HG02981 (cell line): ENCODE measurements at regions not wholly inside any gene's neighbourhood (a gene's known extent, or its start where the extent isn't known, plus 50 kb on each side); places are given as distances from the start of the nearest gene placed in this dataset.

Experiments
- ATAC-seq: cut with Tn5 transposase; IDR thresholded peaks from one replicate; pipeline ENCODE4 v1.9.1; 2021; ENCODE audit warnings: mild to moderate bottlenecking, moderate library complexity; ENCODE audit not compliant: unreplicated experiment

GRCh38 chr11:10932976-10933375 lies 75.1 kb upstream of the ZBED5 start:
- ATAC-seq, result no peak

DNA sequence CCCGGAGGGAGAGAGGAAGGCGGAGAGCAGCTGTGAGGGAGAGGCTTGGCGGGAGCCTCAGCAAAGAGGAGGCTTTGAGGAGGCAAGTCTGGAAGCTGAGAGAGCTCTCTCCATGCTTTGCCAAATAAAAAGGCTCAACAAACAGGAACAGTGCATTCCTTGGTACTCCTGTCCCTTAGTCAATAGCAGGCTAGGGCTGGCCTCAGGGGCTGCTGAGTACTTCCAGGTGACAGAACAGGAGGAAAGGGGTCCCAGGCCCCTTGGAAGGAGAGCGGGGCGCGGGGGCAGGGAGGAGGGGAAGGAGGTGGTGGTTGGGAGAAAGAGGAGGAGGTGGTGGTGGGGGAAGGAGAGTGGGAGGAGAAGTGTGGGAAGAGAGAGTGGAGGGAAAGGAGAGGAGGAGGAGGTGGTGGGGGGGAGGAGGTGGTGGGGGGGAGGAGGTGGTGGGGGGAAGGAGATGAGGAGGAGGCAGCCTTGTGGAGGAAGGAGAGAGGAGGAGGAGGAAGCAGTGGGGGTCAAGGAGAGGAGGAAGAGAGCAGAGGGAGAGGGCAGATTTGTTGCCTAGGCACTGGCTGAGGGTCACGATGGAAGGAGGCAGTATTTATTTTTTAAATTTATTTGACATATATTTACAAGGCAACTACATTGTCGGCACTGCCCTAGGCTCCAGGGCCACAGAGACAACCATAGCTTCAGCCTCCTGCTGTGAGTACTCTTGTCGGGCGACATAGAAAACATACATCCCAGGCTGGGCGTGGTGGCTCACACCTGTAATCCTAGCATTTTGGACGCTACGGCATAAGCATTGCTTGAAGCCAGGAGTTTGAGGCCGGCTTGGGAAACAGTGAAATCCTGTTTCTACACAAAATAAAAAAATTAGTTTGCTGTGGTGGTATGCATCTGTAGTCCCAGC lies 74.2 kb upstream of the ZBED5 start:
- no peak for ATAC-seq

- no peak for ATAC-seq
Observed at GRCh38 chr11:10930972-10931760, 73.3 kb upstream of the ZBED5 start.

GRCh38 chr11:10930224-10930971 lies 72.5 kb upstream of the ZBED5 start:
- no peak for ATAC-seq

- ATAC-seq, result no peak
Observed at GRCh38 chr11:10927538-10927937, 69.7 kb upstream of the ZBED5 start.

GRCh38 chr11:10926801-10927211 lies 69.0 kb upstream of the ZBED5 start:
- no peak for ATAC-seq

DNA sequence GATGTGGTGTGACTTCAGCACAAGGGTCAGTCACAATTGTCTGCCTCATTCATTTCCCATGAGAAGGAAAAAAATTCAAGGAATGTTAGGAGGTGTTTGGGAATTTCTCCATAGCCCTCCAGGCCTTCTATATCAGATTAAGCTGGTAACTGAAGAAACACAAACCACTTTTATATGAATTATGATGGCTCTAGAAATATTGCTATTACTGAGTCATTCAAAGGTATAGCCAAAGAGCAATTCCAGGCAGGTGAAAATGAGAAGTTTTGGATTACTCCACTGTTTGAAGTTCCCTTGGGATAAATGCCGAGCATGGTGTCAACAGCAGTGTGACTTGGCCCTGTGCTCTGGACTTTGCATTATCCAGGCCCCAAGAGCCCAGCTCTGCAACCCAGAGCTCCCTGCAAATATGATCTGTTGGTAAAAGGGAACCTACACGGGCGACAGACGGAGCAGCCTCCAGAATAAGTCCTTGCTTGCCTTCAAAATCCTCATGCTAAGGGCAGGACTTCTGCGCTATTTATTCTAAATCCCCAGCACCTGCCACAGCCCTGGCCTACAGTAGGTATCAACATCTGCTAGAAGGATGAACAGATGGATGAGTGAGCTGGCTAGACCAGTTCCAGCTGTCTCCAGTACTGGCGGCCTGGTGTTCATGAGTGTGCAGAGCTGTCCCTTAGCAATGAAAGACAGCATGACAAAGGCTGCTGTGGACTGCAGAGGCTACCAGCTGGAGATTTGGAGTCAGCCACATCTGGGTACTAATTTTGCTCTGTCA lies 67.5 kb upstream of the ZBED5 start:
- ATAC-seq, result no peak

- no peak for ATAC-seq
Observed at GRCh38 chr11:10923882-10924281, 66.0 kb upstream of the ZBED5 start.

DNA sequence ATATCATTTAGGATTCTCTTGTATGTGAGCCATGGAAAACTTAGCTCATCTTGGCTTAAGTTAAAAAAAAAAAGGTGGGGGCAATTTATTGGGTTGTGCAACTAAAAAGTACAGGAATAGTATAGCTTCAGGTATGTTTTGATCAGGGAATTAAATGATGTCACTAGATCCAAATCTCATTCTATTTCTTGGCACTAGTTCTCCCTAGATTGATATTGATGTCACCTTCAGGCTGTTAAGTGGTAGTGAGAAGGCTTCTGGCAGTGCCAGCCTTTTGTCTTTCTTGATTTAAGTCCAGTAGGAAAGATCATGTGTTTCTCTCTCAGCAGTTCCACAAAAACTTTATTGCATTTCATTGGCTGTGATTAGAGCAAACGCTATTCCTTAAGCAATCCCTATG lies 65.0 kb upstream of the ZBED5 start:
- ATAC-seq, result no peak

DNA sequence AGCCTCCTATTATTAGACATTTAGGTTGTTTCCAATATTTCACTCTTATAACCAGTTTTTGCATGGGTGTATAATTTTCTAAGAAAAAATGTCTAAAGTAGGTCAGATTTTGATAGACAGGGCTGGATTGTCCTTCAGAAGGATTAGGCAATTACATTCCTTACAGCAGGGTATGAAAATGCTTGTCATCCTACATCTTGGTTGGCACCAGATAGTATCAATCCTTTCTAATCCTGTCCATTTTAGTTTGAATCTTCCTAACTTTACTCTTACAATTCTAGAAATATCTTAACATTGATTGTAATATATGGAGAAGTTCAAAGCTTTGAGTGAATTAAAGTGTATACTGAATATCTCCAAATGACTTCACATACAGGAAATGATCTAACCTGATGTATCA lies 63.0 kb upstream of the ZBED5 start:
- no peak for ATAC-seq

DNA sequence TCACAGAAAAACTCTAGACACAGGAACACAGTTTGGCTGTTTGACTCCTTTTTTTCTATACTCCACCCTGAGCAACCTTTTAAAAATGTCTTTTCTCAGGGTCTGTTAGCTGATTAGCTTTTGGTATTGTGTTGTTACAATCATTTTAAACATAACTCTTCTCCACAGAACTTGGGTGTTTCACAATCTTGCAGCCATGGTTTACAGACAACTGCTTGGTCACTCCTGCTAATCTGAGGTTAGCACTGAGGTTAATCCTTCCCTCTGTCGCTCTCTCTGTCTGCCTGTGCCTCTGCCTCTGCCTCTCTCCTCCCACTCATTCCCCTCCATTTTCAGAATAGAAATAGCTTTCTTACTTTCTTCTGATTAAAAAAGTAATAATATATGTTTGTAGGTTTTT lies 62.4 kb upstream of the ZBED5 start:
- no peak for ATAC-seq

DNA sequence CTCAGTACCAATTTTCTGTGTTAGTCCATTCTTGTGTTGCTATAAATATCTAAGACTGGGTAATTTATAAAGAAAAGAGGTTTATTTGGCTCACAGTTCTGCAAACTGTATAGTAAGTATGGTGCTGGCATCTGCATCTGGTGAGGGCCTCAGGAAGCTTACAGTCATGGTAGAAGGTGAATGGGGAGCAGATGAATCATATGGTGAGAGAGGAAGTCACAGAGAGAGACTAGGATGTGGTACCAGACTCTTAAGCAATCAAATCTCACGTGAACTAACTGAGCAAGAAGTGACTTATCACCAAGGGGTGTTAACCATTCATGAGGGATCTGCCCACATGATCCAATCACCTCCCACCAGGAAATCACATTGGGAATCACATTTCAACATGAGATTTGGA lies 60.8 kb upstream of the ZBED5 start:
- no peak for ATAC-seq

GRCh38 chr11:10918275-10918674 lies 60.4 kb upstream of the ZBED5 start:
- no peak for ATAC-seq

- ATAC-seq, result no peak
Observed at GRCh38 chr11:10917802-10918201, 59.9 kb upstream of the ZBED5 start.

- ATAC-seq, result no peak
Observed at GRCh38 chr11:10916665-10917064, 58.8 kb upstream of the ZBED5 start.

DNA sequence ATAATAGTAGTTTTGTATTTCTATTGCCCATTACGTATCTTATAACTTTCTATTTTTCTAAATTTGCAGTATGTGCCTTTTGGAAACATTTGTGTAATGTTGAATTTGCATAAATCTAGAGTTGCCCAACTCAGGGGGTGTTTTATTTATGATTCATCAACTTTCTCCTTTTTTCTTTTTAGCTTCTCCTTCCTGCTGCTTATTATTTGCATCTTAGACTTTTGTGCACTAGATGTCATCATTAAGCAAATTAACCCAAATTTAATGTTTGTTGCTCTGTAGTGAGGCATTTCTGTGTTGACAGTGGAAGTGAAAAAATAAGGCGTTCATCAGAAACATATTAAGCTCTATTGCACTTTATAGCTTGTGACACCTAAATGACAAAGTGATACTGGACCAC lies 56.2 kb upstream of the ZBED5 start:
- ATAC-seq, result no peak

DNA sequence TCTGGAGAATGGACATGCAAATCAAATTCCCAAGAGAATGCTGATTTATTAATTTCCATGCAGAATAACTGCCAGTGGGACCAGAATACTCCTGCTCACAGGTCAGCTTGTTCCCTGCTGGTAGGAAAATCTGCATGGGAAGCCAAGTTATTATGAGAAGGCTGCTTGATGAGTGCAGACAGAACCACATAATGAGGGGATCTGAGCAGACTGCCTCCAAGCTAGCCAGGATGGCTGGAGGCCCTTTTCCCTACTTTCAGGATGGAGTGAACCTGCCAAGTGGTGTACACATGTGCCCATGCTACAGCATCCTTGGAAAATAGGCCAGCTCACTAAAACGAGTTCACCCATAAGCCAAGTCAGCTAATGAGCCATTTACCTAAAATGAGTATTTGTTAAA lies 55.2 kb upstream of the ZBED5 start:
- no peak for ATAC-seq

- no peak for ATAC-seq
Observed at GRCh38 chr11:10911907-10912306, 54.1 kb upstream of the ZBED5 start.

DNA sequence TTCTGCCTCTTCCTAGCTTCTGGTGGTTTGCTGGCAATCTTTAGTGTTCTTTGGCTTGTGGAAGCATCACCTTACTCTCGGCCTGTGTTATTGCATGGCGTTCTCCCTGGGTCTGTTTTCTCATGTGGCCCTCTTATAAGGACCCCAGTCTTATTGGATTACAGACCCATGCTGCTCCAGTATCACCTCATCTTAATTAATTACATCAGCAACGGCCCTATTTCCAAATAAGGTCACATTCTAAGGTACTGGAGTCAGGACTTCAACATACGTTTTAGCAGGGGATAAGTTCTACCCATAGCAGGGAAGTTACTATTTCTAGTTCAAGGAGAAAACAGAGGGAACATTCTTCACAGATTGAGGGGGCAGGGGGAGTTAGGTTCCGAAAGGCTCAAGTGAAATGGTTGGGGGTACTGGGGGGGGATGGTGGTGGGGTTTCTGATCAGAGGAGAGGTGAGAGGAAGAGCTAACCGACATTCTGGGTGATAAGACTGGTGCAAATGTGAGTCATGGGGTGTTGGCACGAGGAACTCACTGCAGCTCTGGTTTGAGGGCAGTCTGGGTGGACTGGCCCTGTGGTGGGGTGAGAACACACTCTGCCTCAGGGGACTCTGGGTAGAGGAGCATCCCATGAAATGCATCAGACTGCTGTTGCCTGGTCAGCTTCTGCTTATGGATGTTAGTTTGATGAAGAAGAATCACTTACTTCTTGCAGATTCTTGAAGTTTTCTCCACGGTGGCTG lies 51.5 kb upstream of the ZBED5 start:
- no peak for ATAC-seq
